ENCODE measurements at regions not wholly inside any gene's neighbourhood (a gene's known extent, or its start where the extent isn't known, plus 50 kb on each side); places are given as distances from the start of the nearest gene placed in this dataset.
"Not testable (repeated sequence)": the region's sequence is repeated elsewhere in the genome, so short reads cannot be mapped to it uniquely, and the experiment has no call there.

- DNase-seq: peak; percentile 9 to 22
Measured at GRCh38 chr21:32886339-32886738, 114.8 kb upstream of the PAXBP1 start.

- no peak for DNase-seq
Measured at GRCh38 chr21:32887026-32887425, 115.5 kb upstream of the PAXBP1 start.

GRCh38 chr21:32888971-32889370 is 117.4 kb upstream of the PAXBP1 start:
- DNase-seq: no peak

GRCh38 chr21:32889596-32889995 is 118.0 kb upstream of the PAXBP1 start:
- DNase-seq: no peak

GRCh38 chr21:32894321-32894720 is 122.8 kb upstream of the PAXBP1 start:
- no peak for DNase-seq

- no peak for DNase-seq
Measured at GRCh38 chr21:32900814-32901213, 124.9 kb upstream of the OLIG2 start.

- no peak for DNase-seq
Measured at GRCh38 chr21:32907521-32907920, 118.2 kb upstream of the OLIG2 start.

- DNase-seq: no peak
Measured at GRCh38 chr21:32908534-32908933, 117.2 kb upstream of the OLIG2 start.

GRCh38 chr21:32909393-32909792 is 116.3 kb upstream of the OLIG2 start:
- DNase-seq: no peak

GRCh38 chr21:32914424-32915039 is 111.2 kb upstream of the OLIG2 start:
- DNase-seq: no peak

- no peak for DNase-seq
Measured at GRCh38 chr21:32915099-32915498, 110.6 kb upstream of the OLIG2 start.

GRCh38 chr21:32916088-32916487 is 109.6 kb upstream of the OLIG2 start:
- DNase-seq: no peak

- no peak for DNase-seq
Measured at GRCh38 chr21:32916522-32917099, 109.1 kb upstream of the OLIG2 start.

- DNase-seq: no peak
Measured at GRCh38 chr21:32917362-32918135, 108.2 kb upstream of the OLIG2 start.

GRCh38 chr21:32918478-32919120 is 107.1 kb upstream of the OLIG2 start:
- DNase-seq: no peak

- no peak for DNase-seq
Measured at GRCh38 chr21:32920474-32920873, 105.3 kb upstream of the OLIG2 start.

GRCh38 chr21:32921632-32922230 is 104.0 kb upstream of the OLIG2 start:
- DNase-seq: peak; percentile 23 to 26

GRCh38 chr21:32925098-32925497 is 100.6 kb upstream of the OLIG2 start:
- no peak for DNase-seq

- DNase-seq: no peak
Measured at GRCh38 chr21:32929633-32930038, 96.1 kb upstream of the OLIG2 start.

- no peak for DNase-seq
Measured at GRCh38 chr21:32930673-32931072, 95.1 kb upstream of the OLIG2 start.

GRCh38 chr21:32934068-32934467 is 91.7 kb upstream of the OLIG2 start:
- DNase-seq: not testable (repeated sequence)

GRCh38 chr21:32934829-32935228 is 90.9 kb upstream of the OLIG2 start:
- DNase-seq: no peak
